GM12878 (cell line): ENCODE measurements at regions not wholly inside any gene's neighbourhood (a gene's known extent, or its start where the extent isn't known, plus 50 kb on each side); places are given as distances from the start of the nearest gene placed in this dataset.
A peak's percentile ranks its signal among the peaks of the same experiment; 100 is the strongest.

ENCODE experiments used
- ATAC-seq: fragments of 200-7000 bp; cut with Tn5 transposase; 3 replicates; pipeline ENCODE4 v1.9.1; 2020; ENCODE audit warnings: mild to moderate bottlenecking, moderate library complexity
- BruUV-seq: library from RNA; stranded (reverse); fragments of 400-500 nt; replicated peaks from 2 replicates; lab custom pipeline; 2021; lab: Mats Ljungman, UMichigan
- CTCF ChIA-PET: fragments of 300-600 bp; sonication (Branson Sonifier 250); formaldehyde crosslinking; extraction: SDS; loops from one replicate; lab custom pipeline; 2021; ENCODE audit warnings: inconsistent platforms; lab: Yijun Ruan, JAX
- POLR2A ChIA-PET: fragments of 350-600 bp; formaldehyde crosslinking; extraction: SDS; loops from one replicate; lab custom pipeline; 2021; ENCODE audit warnings: inconsistent platforms; lab: Charles Lee
- RAD21 ChIA-PET: fragments of 300-600 bp; sonication (Branson Sonifier 250); formaldehyde crosslinking; loops from one replicate; lab custom pipeline; 2023; ENCODE audit warnings: antibody characterized with exemption; ENCODE audit not compliant: unreplicated experiment; lab: Charles Lee
- SMC1A ChIA-PET: fragments of 300-600 bp; sonication (Branson Sonifier 250); formaldehyde crosslinking; loops from one replicate; lab custom pipeline; 2023; ENCODE audit not compliant: unreplicated experiment, uncharacterized antibody; lab: Charles Lee
- DNase-seq: peaks from one replicate; pipeline ENCODE4 v3.0.0-alpha.2; 2011; ENCODE audit warnings: low read depth, low spot score
- FAIRE-seq: peaks from 3 replicates; lab custom pipeline; 2011; peaks lifted over from hg19 to GRCh38; lab: Jason Lieb, UNC
- H2AFZ ChIP-seq: 2 replicates; pipeline ENCODE4 v1.6.0; 2011; ENCODE audit warnings: low read depth, low read length, control low read depth; ENCODE audit not compliant: control insufficient read depth
- H3K27ac ChIP-seq: 2 replicates; pipeline ENCODE4 v1.5.1; 2011; ENCODE audit warnings: control low read depth; ENCODE audit not compliant: control insufficient read depth, insufficient read depth
- H3K27me3 ChIP-seq, 2 experiments: replicated peaks in 1 of 2; 2 replicates each; pipeline versions ENCODE4 v1.6.0 to v1.6.1; 2011; ENCODE audit warnings: low read length in 1 of 2; ENCODE audit not compliant: control insufficient read depth in 2 of 2, insufficient read depth in 2 of 2
- H3K36me3 ChIP-seq, 2 experiments: 2 replicates each; pipeline ENCODE4 v1.5.1; 2011; ENCODE audit warnings: low read length in 1 of 2; ENCODE audit not compliant: control insufficient read depth in 2 of 2, insufficient read depth in 2 of 2
- H3K4me1 ChIP-seq: 2 replicates; pipeline ENCODE4 v1.6.1; 2011; ENCODE audit warnings: mild to moderate bottlenecking, low read length, moderate library complexity, mixed read lengths; ENCODE audit not compliant: control insufficient read depth, insufficient read depth
- H3K4me2 ChIP-seq: 2 replicates; pipeline ENCODE4 v1.6.0; 2011; ENCODE audit warnings: control low read depth; ENCODE audit not compliant: control insufficient read depth, insufficient read depth
- H3K4me3 ChIP-seq: fragments of 200-600 bp; sonication (generic); 2 replicates; pipeline ENCODE4 v1.5.1; 2016
- H3K79me2 ChIP-seq: 2 replicates; pipeline ENCODE4 v1.6.0; 2011; ENCODE audit warnings: low read length; ENCODE audit not compliant: control insufficient read depth, insufficient read depth
- H3K9ac ChIP-seq: 2 replicates; pipeline ENCODE4 v1.8.0; 2011; ENCODE audit warnings: low read length, control low read depth, mixed read lengths; ENCODE audit not compliant: control insufficient read depth, insufficient read depth
- H3K9me3 ChIP-seq: replicated peaks from 3 replicates; pipeline ENCODE4 v1.5.1; 2011; ENCODE audit warnings: mild to moderate bottlenecking, low read length; ENCODE audit not compliant: control insufficient read depth, insufficient read depth
- H4K20me1 ChIP-seq: 2 replicates; pipeline ENCODE4 v1.6.0; 2011; ENCODE audit not compliant: control insufficient read depth, insufficient read depth
- ATF7 ChIP-seq: fragments of 450-650 bp; IDR thresholded peaks from 2 replicates; pipeline ENCODE4 v1.6.1; 2016; ENCODE audit warnings: low read depth, mild to moderate bottlenecking
- BHLHE40 ChIP-seq, 2 experiments: fragments of 450-650 bp in 1 of 2; IDR thresholded peaks; 2 replicates each; pipeline ENCODE4 v1.6.1; 2011 to 2017; ENCODE audit warnings: low read depth in 2 of 2, borderline replicate concordance in 1 of 2, improper control_type of control experiment in 1 of 2, low read length in 1 of 2, mild to moderate bottlenecking in 1 of 2
- BMI1 ChIP-seq: fragments of 450-650 bp; IDR thresholded peaks from 2 replicates; pipeline ENCODE4 v1.6.1; 2016; ENCODE audit warnings: mild to moderate bottlenecking, moderate library complexity, borderline replicate concordance
- DPF2 ChIP-seq: fragments of 450-650 bp; IDR thresholded peaks from 2 replicates; pipeline ENCODE4 v1.6.1; 2017; ENCODE audit warnings: mild to moderate bottlenecking
- EP300 ChIP-seq, 2 experiments: fragments of 150-350 bp in 1 of 2; IDR thresholded peaks; 2 replicates each; pipeline ENCODE4 v1.6.1; 2011 to 2012; ENCODE audit warnings: low read depth in 2 of 2, low read length in 2 of 2, borderline replicate concordance in 1 of 2, improper control_type of control experiment in 1 of 2, inconsistent platforms in 1 of 2; ENCODE audit not compliant: control insufficient read depth in 1 of 2
- FOXM1 ChIP-seq: IDR thresholded peaks from 2 replicates; pipeline ENCODE4 v1.6.1; 2012; ENCODE audit warnings: low read depth, mild to moderate bottlenecking, inconsistent platforms, low read length, moderate library complexity
- HCFC1 ChIP-seq: fragments of 150-350 bp; IDR thresholded peaks from 2 replicates; pipeline ENCODE4 v1.6.1; 2014; ENCODE audit warnings: low read length
- HDGF ChIP-seq: fragments of 450-650 bp; IDR thresholded peaks from 2 replicates; pipeline ENCODE4 v1.6.1; 2016; ENCODE audit warnings: antibody characterized with exemption
- IKZF2 ChIP-seq, 2 experiments: fragments of 450-650 bp; IDR thresholded peaks; 2 replicates each; pipeline ENCODE4 v1.6.1; 2017; ENCODE audit warnings: mild to moderate bottlenecking in 2 of 2, moderate library complexity in 2 of 2
- IRF4 ChIP-seq: IDR thresholded peaks from 2 replicates; pipeline ENCODE4 v1.6.1; 2011; ENCODE audit warnings: low read depth, low read length
- JUNB ChIP-seq: IDR thresholded peaks from 2 replicates; pipeline ENCODE4 v1.6.1; 2016; ENCODE audit warnings: antibody characterized with exemption, mild to moderate bottlenecking
- NBN ChIP-seq: fragments of 450-650 bp; IDR thresholded peaks from 2 replicates; pipeline ENCODE4 v1.6.1; 2016
- NFYA ChIP-seq: IDR thresholded peaks from 2 replicates; pipeline ENCODE4 v1.6.1; 2011; ENCODE audit warnings: low read depth, mild to moderate bottlenecking, low read length, improper control_type of control experiment, borderline replicate concordance
- RAD51 ChIP-seq: fragments of 450-650 bp; IDR thresholded peaks from 2 replicates; pipeline ENCODE4 v1.6.1; 2016; ENCODE audit warnings: moderate library complexity, mild to moderate bottlenecking, inconsistent platforms
- SPI1 ChIP-seq: IDR thresholded peaks from 2 replicates; pipeline ENCODE4 v1.6.1; 2011; ENCODE audit warnings: low read depth, mild to moderate bottlenecking, low read length, moderate library complexity, borderline replicate concordance; ENCODE audit not compliant: insufficient read depth
- STAT1 ChIP-seq: fragments of 450-650 bp; conservative IDR thresholded peaks from 2 replicates; pipeline ENCODE4 v1.6.1; 2014; ENCODE audit warnings: antibody characterized with exemption, mild to moderate bottlenecking
- WRNIP1 ChIP-seq: IDR thresholded peaks from 2 replicates; pipeline ENCODE4 v1.6.1; 2011; ENCODE audit warnings: low read depth, low read length, improper control_type of control experiment, borderline replicate concordance
- ZSCAN29 ChIP-seq: fragments of 450-650 bp; IDR thresholded peaks from 2 replicates; pipeline ENCODE4 v1.6.1; 2017; ENCODE audit warnings: mild to moderate bottlenecking, moderate library complexity
- WGBS: methylation state at CpG from one replicate; pipeline ENCODE4 v1.1.6; 2016; ENCODE audit warnings: low lambda C conversion rate; ENCODE audit not compliant: insufficient replicate concordance, insufficient coverage; ENCODE audit errors: missing lambda C conversion rate; 5-methylcytosine and 5-hydroxymethylcytosine counted together
- in situ Hi-C: fragments of 300-500 bp; cut with MboI; formaldehyde crosslinking; loops from 9 replicates; pipeline ENCODE4 v1.14.3; 2018; ENCODE audit warnings: mixed read lengths
- intact Hi-C: fragments of 100-400 bp; cut with micrococcal nuclease; formaldehyde crosslinking; loops from one replicate; pipeline ENCODE4 v1.14.2; 2022; ENCODE audit not compliant: unreplicated experiment

DNA sequence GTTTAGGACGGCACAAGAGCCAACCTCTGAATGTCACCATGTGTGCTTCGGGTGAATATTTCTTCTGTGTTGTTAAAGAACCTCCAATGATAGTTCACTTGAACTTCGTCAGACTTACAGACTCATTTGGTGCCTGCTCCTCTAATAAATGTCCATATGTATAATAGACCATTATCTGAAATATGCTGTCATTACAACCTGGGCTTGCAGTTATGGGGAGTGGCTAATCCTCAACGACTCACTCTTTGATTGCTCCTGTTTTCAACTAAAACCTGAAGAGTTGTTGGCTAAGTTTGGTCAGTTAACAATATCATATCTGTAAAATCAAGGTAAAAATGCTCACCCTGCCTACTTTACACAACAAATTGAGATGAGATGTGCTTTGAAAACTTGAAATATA is 298.7 kb upstream of the PTGER4 start:
- H3K27ac ChIP-seq = no peak overlapping the region
- WGBS = 69% methylated on average over 4 of the region's 4 CpGs
- SMC1A ChIA-PET = no interaction called here
- FAIRE-seq (no peak), ATAC-seq (no peak), DNase-seq (no peak)
- H3K36me3 ChIP-seq = no peaks in the 10 kb centered on the region
- no peak overlapping the region for H3K4me3 ChIP-seq
- no peak overlapping the region for H3K4me2 ChIP-seq
- no peak overlapping the region for H3K9ac ChIP-seq
- H3K79me2 ChIP-seq = no peaks in the 10 kb centered on the region
- CTCF ChIA-PET = no interaction called here
- TF ChIP-seq RAD51 (no peak), WRNIP1 (no peak), DPF2 (no peak), HCFC1 (no peak), STAT1 (no peak)
- no peak overlapping the region for H2AFZ ChIP-seq
- POLR2A ChIA-PET = no interaction called here
- no peaks in the 10 kb centered on the region for H4K20me1 ChIP-seq
- peaks cover 40% of the 10 kb centered on the region for H3K4me1 ChIP-seq
- no peaks in the 10 kb centered on the region for H3K9me3 ChIP-seq
- in situ Hi-C loops (loop anchor here (5.0 kb wide), 1 partner anchor 101 kb away; no protein-coding TSS in a partner anchor), intact Hi-C loops (no loop called here)
- RAD21 ChIA-PET = no interaction called here
- no TSS peak for BruUV-seq
- no peaks in the 10 kb centered on the region for H3K27me3 ChIP-seq

DNA sequence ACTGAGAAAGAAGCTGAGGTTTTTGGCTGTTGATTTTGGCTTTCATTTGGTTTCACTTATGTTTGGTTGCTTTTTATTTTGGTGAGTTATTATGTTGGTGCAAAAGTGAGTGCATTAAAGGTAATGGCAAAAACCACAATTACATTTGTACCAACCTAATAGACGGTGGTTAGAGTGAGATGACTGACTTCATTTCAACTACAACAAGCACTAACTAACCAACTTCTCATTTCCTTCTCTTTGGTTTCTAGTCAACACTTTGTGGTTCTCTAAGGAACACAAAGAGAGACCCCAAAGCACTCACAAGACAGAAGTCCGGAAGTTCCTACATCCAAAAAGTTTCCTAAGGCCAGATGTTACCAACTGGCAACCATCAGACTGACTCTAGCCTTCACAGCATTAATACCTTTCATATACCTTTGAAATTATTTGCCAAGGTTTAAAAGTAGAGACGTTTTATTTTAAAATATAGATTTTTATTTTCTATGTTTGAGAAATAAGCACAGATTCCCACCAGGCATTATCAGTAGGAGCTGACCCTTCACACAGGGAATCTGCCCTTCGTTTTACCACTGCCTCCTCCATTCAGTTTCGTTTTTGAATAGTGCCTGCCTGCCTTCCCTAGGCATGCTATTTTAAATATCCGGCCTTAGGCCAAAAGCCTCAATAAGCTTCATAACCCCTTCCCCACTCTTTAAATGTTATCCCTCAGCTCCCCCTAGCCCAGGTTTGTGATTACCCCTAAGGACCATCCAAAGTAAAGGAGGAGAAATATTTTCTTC is 301.1 kb upstream of the PTGER4 start:
- ChIA-PET POLR2A (no interaction called here), RAD21 (no interaction called here), CTCF (interaction anchor here (0.7 kb wide), 1 partner anchor 248 kb away, joined by 3 read pairs; no protein-coding TSS in a partner anchor), SMC1A (interaction anchor here (0.6 kb wide), 2 partner anchors 239 to 261 kb away, joined by 3 read pairs; no protein-coding TSS in a partner anchor)
- FAIRE-seq (peak; percentile 72), ATAC-seq (peak; percentile 88), DNase-seq (peak; percentile 62)
- Histone ChIP-seq H3K27ac (no peak overlapping the region), H3K4me2 (peak overlapping the region; percentile 32), H3K4me3 (no peak overlapping the region), H2AFZ (no peak overlapping the region), H3K79me2 (no peaks in the 10 kb centered on the region), H3K9ac (no peak overlapping the region), H3K4me1 (peaks cover 19% of the 10 kb centered on the region), H3K36me3 (no peaks in the 10 kb centered on the region), H4K20me1 (no peaks in the 10 kb centered on the region), H3K27me3 (no peaks in the 10 kb centered on the region), H3K9me3 (no peaks in the 10 kb centered on the region; the same call in 2 of the 3 replicates)
- in situ Hi-C loops = no loop called here
- WGBS = 71% methylated on average over 6 of the region's 6 CpGs
- intact Hi-C loops = loop anchor here (1.0 kb wide), 1 partner anchor 111 kb away; no protein-coding TSS in a partner anchor
- BruUV-seq = no TSS peak
- no peak for TF ChIP-seq HDGF
- TF ChIP-seq DPF2 = peak; percentile 50
- TF ChIP-seq JUNB = no peak
- no peak for TF ChIP-seq NFYA
- TF ChIP-seq SPI1 = peak; percentile 55; the same call in 1 of the 2 replicates
- TF ChIP-seq EP300 (IDR thresholded peaks at IDR 0.05; ENCODE audit: borderline replicate concordance in 1 of 2, control insufficient read depth in 1 of 2, low read depth in 2 of 2, low read length in 2 of 2) = peak in 1 of 2 experiments; percentile 30; a peak in 1 of 4 replicates
- no peak for TF ChIP-seq ZSCAN29
- peak; percentile 67 to 78; a peak in 3 of 4 replicates for TF ChIP-seq IKZF2 (IDR thresholded peaks at IDR 0.05)
- TF ChIP-seq FOXM1 = no peak
- TF ChIP-seq NBN = no peak
- no peak for TF ChIP-seq IRF4
- no peak for TF ChIP-seq WRNIP1
- peak in 1 of 2 experiments; percentile 31; a peak in 1 of 4 replicates for TF ChIP-seq BHLHE40 (IDR thresholded peaks at IDR 0.05; ENCODE audit: borderline replicate concordance in 1 of 2, low read depth in 2 of 2, low read length in 1 of 2)
- TF ChIP-seq BMI1 = peak; percentile 37; the same call in 1 of the 2 replicates
- 0 out of 2 replicates have a peak, but pooled peaks have one; percentile 30 for TF ChIP-seq ATF7
